ENCODE measurements at regions not wholly inside any gene's neighbourhood (a gene's known extent, or its start where the extent isn't known, plus 50 kb on each side); places are given as distances from the start of the nearest gene placed in this dataset.

DNA sequence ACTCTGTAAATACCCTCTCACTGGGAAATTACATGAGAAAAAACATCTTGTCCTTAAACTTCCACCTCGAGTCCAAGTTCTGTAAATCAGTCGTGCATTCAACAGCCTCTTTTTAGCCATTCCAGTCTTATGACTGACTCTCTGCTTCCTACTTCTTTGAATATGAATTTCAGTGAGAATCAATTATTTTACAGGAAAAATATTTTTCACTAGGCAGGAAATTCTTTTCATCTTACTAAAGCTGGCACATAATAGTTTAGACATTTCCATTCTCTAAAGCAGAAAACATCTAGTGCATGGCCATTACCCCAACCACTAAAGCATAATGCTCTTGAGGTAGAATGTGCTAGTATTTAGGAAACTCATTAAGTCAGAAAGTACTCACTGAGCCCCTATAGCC lies 565.7 kb upstream of the FAT1 start:
- Histone ChIP-seq H3K4me1 (ENCODE audit: control insufficient read depth in 1 of 2, insufficient read depth in 2 of 2, low read length in 2 of 2) (no peaks in the 10 kb centered on the region), H3K27ac (ENCODE audit: low read depth in 1 of 2, low read length in 2 of 2) (no peak overlapping the region), H3K4me3 (ENCODE audit: low read length in 2 of 2) (no peak overlapping the region), H3K36me3 (ENCODE audit: control insufficient read depth in 1 of 2, insufficient read depth in 2 of 2, low read length in 1 of 2) (no peaks in the 10 kb centered on the region), H3K9me3 (ENCODE audit: control insufficient read depth, low read length) (peaks cover 2% of the 10 kb centered on the region), H3K27me3 (ENCODE audit: control insufficient read depth in 1 of 2, insufficient read depth in 2 of 2, low read length in 1 of 2) (no peaks in the 10 kb centered on the region)
- intact Hi-C loops (cut with DNase I), result loop anchor here in 1 of 2 donors (10.0 kb wide), 1 partner anchor 565 kb away; the partner anchor contains the start of gene FAT1
- ATAC-seq (ENCODE audit: low FRiP score) (no peak), DNase-seq (no peak)
- 3 to 7% methylated on average over 2 of the region's 2 CpGs for WGBS, 2 donors

DNA sequence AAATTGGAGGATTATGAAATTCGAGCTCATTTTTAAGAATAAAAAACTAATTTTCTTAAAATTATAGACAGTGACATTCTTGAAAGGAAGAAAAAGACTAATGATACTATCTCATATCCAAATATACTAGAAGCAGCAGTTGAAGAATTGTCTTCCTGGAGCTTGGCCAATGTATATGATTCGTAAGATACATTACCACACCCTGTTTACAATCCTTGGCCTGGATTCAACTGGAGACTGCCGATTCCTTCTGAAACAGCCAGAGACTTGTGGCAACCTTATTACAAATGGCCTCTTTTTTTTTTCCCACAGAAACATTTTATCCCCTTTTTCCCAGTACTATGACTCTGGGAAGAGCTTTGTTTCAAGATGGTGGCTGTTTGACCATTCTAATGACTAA lies 571.2 kb upstream of the FAT1 start:
- no peak overlapping the region for H3K27ac ChIP-seq (ENCODE audit: low read depth in 1 of 2, low read length in 2 of 2)
- intact Hi-C loops (cut with DNase I), result no loop called here
- H3K4me3 ChIP-seq (ENCODE audit: low read length in 2 of 2), result no peak overlapping the region
- DNase-seq, result no peak
- 77 to 80% methylated on average over 3 of the region's 3 CpGs for WGBS, 2 donors
- no peaks in the 10 kb centered on the region for H3K36me3 ChIP-seq (ENCODE audit: control insufficient read depth in 1 of 2, insufficient read depth in 2 of 2, low read length in 1 of 2)
- H3K4me1 ChIP-seq (ENCODE audit: control insufficient read depth in 1 of 2, insufficient read depth in 2 of 2, low read length in 2 of 2), result no peaks in the 10 kb centered on the region
- peaks cover 4% of the 10 kb centered on the region for H3K9me3 ChIP-seq (ENCODE audit: control insufficient read depth, low read length)
- H3K27me3 ChIP-seq (ENCODE audit: control insufficient read depth in 1 of 2, insufficient read depth in 2 of 2, low read length in 1 of 2), result no peaks in the 10 kb centered on the region
- no peak for ATAC-seq (ENCODE audit: low FRiP score)

DNA sequence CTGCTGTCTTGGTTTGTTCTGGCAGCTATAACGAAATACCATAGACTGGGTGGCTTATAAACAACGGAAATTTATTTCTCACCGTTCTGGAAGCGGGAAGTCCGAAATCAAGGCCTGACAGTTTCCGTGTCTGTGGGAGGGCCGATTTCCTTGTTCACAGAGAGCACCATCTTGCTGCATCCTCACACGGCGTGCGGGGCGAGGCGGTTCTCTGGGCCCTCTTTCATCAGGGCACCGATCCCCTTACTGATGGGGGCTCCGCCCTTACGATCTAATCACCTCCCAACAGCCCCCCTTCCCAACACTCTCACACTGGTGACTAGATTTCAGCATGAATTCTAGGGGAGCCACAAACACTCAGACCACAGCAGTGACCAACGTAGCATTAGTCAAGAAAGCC lies 578.3 kb upstream of the FAT1 start:
- Histone ChIP-seq H3K4me3 (ENCODE audit: low read length in 2 of 2) (no peak overlapping the region), H3K4me1 (ENCODE audit: control insufficient read depth in 1 of 2, insufficient read depth in 2 of 2, low read length in 2 of 2) (peaks cover 0 to 2% of the 10 kb centered on the region in 2 donors), H3K27ac (ENCODE audit: low read depth in 1 of 2, low read length in 2 of 2) (no peak overlapping the region), H3K9me3 (ENCODE audit: control insufficient read depth, low read length) (peaks cover 2% of the 10 kb centered on the region), H3K36me3 (ENCODE audit: control insufficient read depth in 1 of 2, insufficient read depth in 2 of 2, low read length in 1 of 2) (no peaks in the 10 kb centered on the region), H3K27me3 (ENCODE audit: control insufficient read depth in 1 of 2, insufficient read depth in 2 of 2, low read length in 1 of 2) (no peaks in the 10 kb centered on the region)
- no peak for DNase-seq
- intact Hi-C loops (cut with DNase I), result no loop called here
- ATAC-seq (ENCODE audit: low FRiP score), result no peak
- 97% methylated on average over 16 of the region's 16 CpGs for WGBS, 2 donors

DNA sequence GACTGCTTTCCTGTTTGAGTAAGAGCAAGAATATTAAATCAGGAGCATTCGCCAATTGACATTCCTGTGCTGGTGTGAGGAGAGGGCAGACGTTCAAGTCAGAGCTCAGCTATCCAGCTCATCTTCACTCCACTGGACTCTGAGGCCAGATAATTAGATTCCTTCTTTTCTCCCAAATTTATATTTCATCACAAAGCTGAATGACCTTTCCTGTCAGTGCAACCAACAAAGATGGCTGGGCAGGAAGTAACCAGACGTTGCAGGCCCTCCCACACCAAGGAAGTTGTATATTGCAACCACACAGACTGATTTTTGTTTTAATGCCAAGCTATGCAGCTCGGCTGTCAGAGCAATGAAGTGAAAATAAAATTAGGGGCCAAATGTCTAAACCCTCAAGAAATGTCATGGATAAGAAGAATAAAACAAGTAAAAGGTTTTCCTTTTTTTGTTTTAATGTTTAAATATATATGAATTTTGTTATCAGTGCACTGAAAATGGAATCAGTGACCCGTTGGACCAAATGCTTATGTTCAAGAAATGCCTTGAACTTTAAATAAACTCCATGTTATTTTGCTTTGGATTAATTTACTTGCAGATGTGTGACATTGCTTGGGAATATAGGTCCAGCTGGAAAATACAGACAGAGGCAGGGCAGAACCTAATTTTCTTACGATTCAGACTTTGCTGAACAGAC lies 578.9 kb upstream of the FAT1 start:
- no peak overlapping the region for H3K4me3 ChIP-seq (ENCODE audit: low read length in 2 of 2)
- no peak for DNase-seq
- 18% methylated on average over 6 of the region's 6 CpGs for WGBS, 2 donors
- no peaks in the 10 kb centered on the region for H3K36me3 ChIP-seq (ENCODE audit: control insufficient read depth in 1 of 2, insufficient read depth in 2 of 2, low read length in 1 of 2)
- H3K27me3 ChIP-seq (ENCODE audit: control insufficient read depth in 1 of 2, insufficient read depth in 2 of 2, low read length in 1 of 2), result no peaks in the 10 kb centered on the region
- no peaks in the 10 kb centered on the region for H3K9me3 ChIP-seq (ENCODE audit: control insufficient read depth, low read length)
- ATAC-seq (ENCODE audit: low FRiP score), result no peak
- peaks cover 0 to 2% of the 10 kb centered on the region in 2 donors for H3K4me1 ChIP-seq (ENCODE audit: control insufficient read depth in 1 of 2, insufficient read depth in 2 of 2, low read length in 2 of 2)
- intact Hi-C loops (cut with DNase I), result no loop called here
- no peak overlapping the region for H3K27ac ChIP-seq (ENCODE audit: low read depth in 1 of 2, low read length in 2 of 2)

DNA sequence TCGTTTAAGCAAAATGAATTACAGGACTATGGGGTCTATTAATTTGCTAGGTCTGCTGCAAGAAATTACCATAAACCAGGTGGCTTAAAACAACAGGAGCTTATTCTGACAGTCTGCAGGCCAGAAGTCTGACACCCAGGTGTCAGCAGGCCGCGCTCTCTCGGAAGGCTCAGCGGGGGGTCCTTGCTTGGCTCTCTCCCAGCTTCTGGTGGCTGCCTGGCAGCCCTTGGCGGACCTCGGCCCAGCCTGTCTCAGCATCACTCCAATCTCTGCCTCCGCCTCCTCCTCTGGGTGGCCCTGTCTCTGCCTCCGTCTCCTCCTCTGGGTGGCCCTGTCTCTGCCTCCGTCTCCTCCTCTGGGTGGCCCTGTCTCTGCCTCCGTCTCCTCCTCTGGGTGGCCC lies 580.5 kb upstream of the FAT1 start:
- intact Hi-C loops (cut with DNase I), result no loop called here
- ATAC-seq (ENCODE audit: low FRiP score) (no peak), DNase-seq (no peak)
- no peak overlapping the region for H3K27ac ChIP-seq (ENCODE audit: low read depth in 1 of 2, low read length in 2 of 2)
- H3K4me3 ChIP-seq (ENCODE audit: low read length in 2 of 2), result no peak overlapping the region
- H3K27me3 ChIP-seq (ENCODE audit: control insufficient read depth in 1 of 2, insufficient read depth in 2 of 2, low read length in 1 of 2), result no peaks in the 10 kb centered on the region
- no peaks in the 10 kb centered on the region for H3K36me3 ChIP-seq (ENCODE audit: control insufficient read depth in 1 of 2, insufficient read depth in 2 of 2, low read length in 1 of 2)
- peaks cover 0 to 2% of the 10 kb centered on the region in 2 donors for H3K4me1 ChIP-seq (ENCODE audit: control insufficient read depth in 1 of 2, insufficient read depth in 2 of 2, low read length in 2 of 2)
- WGBS, 2 donors, result 92 to 97% methylated on average over 9 to 10 of the region's 11 CpGs
- H3K9me3 ChIP-seq (ENCODE audit: control insufficient read depth, low read length), result no peaks in the 10 kb centered on the region

DNA sequence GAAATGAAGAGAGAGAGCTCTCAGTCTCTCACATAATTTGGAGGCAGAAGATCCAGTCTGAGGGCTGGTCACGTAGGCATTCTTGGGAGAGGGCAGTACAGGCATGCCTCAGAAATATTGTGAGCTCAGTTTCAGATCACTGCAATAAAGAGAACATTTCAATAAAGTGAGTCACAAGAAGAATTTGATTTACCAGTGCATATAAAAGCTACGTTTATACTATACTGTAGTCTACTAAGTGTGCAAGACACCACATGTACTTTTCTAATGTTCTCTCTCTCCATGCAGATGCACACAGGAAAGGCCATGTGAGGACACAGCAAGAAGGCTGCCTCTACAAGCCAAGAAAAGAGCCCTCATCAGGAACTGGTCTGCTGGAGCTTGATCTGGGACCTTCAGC lies 583.5 kb upstream of the FAT1 start:
- 79 to 86% methylated on average over 2 of the region's 2 CpGs for WGBS, 2 donors

DNA sequence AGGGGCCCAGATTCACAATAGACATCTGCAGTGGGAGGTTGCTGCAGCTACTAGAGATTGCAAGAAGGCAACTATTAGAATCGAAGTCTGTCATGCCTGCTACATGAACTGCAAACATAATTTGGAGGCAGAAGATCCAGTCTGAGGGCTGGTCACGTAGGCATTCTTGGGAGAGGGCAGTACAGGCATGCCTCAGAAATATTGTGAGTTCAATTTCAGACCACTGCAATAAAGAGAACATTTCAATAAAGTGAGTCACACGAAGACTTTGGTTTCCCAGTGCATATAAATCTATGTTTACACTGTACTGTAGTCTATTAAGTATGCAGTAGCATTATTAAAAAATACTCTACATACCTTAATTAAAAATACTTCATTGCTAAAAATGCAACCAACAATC lies 585.8 kb upstream of the FAT1 start:
- no peak for ATAC-seq (ENCODE audit: low FRiP score)
- DNase-seq, result no peak
- H3K9me3 ChIP-seq (ENCODE audit: control insufficient read depth, low read length), result no peaks in the 10 kb centered on the region
- no peak overlapping the region for H3K4me3 ChIP-seq (ENCODE audit: low read length in 2 of 2)
- WGBS, 2 donors, result 86 to 88% methylated on average over 3 of the region's 3 CpGs
- no peaks in the 10 kb centered on the region for H3K4me1 ChIP-seq (ENCODE audit: control insufficient read depth in 1 of 2, insufficient read depth in 2 of 2, low read length in 2 of 2)
- H3K27me3 ChIP-seq (ENCODE audit: control insufficient read depth in 1 of 2, insufficient read depth in 2 of 2, low read length in 1 of 2), result no peaks in the 10 kb centered on the region
- no peaks in the 10 kb centered on the region for H3K36me3 ChIP-seq (ENCODE audit: control insufficient read depth in 1 of 2, insufficient read depth in 2 of 2, low read length in 1 of 2)
- intact Hi-C loops (cut with DNase I), result no loop called here
- H3K27ac ChIP-seq (ENCODE audit: low read depth in 1 of 2, low read length in 2 of 2), result no peak overlapping the region

More for the DNA sequence above, 583.5 kb upstream of the FAT1 start:
- no peaks in the 10 kb centered on the region for H3K36me3 ChIP-seq (ENCODE audit: control insufficient read depth in 1 of 2, insufficient read depth in 2 of 2, low read length in 1 of 2)
- no peak for DNase-seq
- no peaks in the 10 kb centered on the region for H3K27me3 ChIP-seq (ENCODE audit: control insufficient read depth in 1 of 2, insufficient read depth in 2 of 2, low read length in 1 of 2)
- no peaks in the 10 kb centered on the region for H3K9me3 ChIP-seq (ENCODE audit: control insufficient read depth, low read length)
- H3K4me3 ChIP-seq (ENCODE audit: low read length in 2 of 2), result no peak overlapping the region
- intact Hi-C loops (cut with DNase I), result no loop called here
- no peak for ATAC-seq (ENCODE audit: low FRiP score)
- peaks cover 0 to 2% of the 10 kb centered on the region in 2 donors for H3K4me1 ChIP-seq (ENCODE audit: control insufficient read depth in 1 of 2, insufficient read depth in 2 of 2, low read length in 2 of 2)
- no peak overlapping the region for H3K27ac ChIP-seq (ENCODE audit: low read depth in 1 of 2, low read length in 2 of 2)

DNA sequence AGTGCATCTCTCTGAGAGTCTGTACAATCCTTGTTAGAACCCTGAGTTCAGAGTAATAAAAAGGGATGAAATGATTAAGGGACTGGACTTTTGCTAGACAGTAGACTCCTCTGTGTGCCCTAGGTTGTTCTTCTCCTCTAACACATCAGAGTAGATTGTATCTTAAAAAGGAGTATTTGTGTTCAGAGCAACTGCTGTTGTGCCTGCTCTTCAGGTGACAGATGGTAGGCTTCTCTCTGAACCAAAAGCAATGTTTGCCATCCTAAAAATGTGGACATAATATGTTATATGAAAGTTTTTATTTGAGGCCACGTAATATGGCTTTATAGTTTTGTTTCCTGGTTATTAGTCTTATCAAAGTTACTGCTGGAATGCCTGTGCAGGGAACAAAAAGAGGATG lies 588.6 kb upstream of the FAT1 start:
- H3K27ac ChIP-seq (ENCODE audit: low read depth in 1 of 2, low read length in 2 of 2), result no peak overlapping the region
- H3K9me3 ChIP-seq (ENCODE audit: control insufficient read depth, low read length), result no peaks in the 10 kb centered on the region
- H3K36me3 ChIP-seq (ENCODE audit: control insufficient read depth in 1 of 2, insufficient read depth in 2 of 2, low read length in 1 of 2), result no peaks in the 10 kb centered on the region
- no peaks in the 10 kb centered on the region for H3K4me1 ChIP-seq (ENCODE audit: control insufficient read depth in 1 of 2, insufficient read depth in 2 of 2, low read length in 2 of 2)
- no peak for ATAC-seq (ENCODE audit: low FRiP score)
- no peak overlapping the region for H3K4me3 ChIP-seq (ENCODE audit: low read length in 2 of 2)
- 94 to 98% methylated on average over 1 of the region's 1 CpG for WGBS, 2 donors
- H3K27me3 ChIP-seq (ENCODE audit: control insufficient read depth in 1 of 2, insufficient read depth in 2 of 2, low read length in 1 of 2), result no peaks in the 10 kb centered on the region
- DNase-seq, result no peak
- intact Hi-C loops (cut with DNase I), result no loop called here

DNA sequence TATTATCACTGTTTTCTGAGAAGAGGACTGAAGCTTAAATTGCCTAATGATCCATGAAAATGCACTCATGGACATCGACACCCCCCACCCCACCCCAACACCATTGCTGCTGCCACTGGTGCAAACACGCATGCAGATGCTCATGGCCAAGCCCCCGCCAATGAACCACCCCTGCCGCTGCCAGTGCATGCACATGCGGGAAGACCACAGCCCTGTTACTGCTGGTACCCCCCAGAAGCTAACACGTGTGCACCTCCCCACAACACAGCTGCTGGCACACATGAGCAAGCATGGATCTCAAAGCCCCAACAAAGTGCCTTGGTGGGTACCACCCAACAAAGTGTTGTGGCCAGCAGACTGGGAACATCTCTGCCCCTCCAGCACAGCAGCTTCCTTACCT lies 594.1 kb upstream of the FAT1 start:
- WGBS, 2 donors, result 97 to 98% methylated on average over 6 of the region's 6 CpGs
- H3K4me1 ChIP-seq (ENCODE audit: control insufficient read depth in 1 of 2, insufficient read depth in 2 of 2, low read length in 2 of 2), result no peaks in the 10 kb centered on the region
- intact Hi-C loops (cut with DNase I), result no loop called here
- H3K36me3 ChIP-seq (ENCODE audit: control insufficient read depth in 1 of 2, insufficient read depth in 2 of 2, low read length in 1 of 2), result no peaks in the 10 kb centered on the region
- no peak for ATAC-seq (ENCODE audit: low FRiP score)
- no peaks in the 10 kb centered on the region for H3K27me3 ChIP-seq (ENCODE audit: control insufficient read depth in 1 of 2, insufficient read depth in 2 of 2, low read length in 1 of 2)
- H3K9me3 ChIP-seq (ENCODE audit: control insufficient read depth, low read length), result no peaks in the 10 kb centered on the region
- no peak overlapping the region for H3K27ac ChIP-seq (ENCODE audit: low read depth in 1 of 2, low read length in 2 of 2)
- DNase-seq, result no peak
- H3K4me3 ChIP-seq (ENCODE audit: low read length in 2 of 2), result no peak overlapping the region

Measured in aorta (tissue), 5 donors.